ENCODE measurements at regions not wholly inside any gene's neighbourhood (a gene's known extent, or its start where the extent isn't known, plus 50 kb on each side); places are given as distances from the start of the nearest gene placed in this dataset.

GRCh38 chr10:15453457-15453856 lies 82.4 kb upstream of the FAM171A1 start:
- WGBS (ENCODE audit: insufficient coverage): 85% methylated on average over 5 of the region's 5 CpGs
- no peak overlapping the region for H3K4me3 Mint-ChIP-seq
- DNase-seq: no peak
- H3K4me1 Mint-ChIP-seq: no peaks in the 10 kb centered on the region
- H3K27me3 ChIP-seq (ENCODE audit: control insufficient read depth, insufficient read depth, low read length): no peaks in the 10 kb centered on the region
- no peaks in the 10 kb centered on the region for H3K9me3 ChIP-seq (ENCODE audit: control insufficient read depth, insufficient read depth, low read length)
- H3K4me1 ChIP-seq (ENCODE audit: control insufficient read depth, insufficient read depth, low read length): no peaks in the 10 kb centered on the region
- no peak for TF ChIP-seq CTCF (IDR thresholded peaks at IDR 0.05)
- no peak for ATAC-seq
- H3K9me3 Mint-ChIP-seq: no peaks in the 10 kb centered on the region
- no peak overlapping the region for H3K27ac Mint-ChIP-seq
- no peaks in the 10 kb centered on the region for H3K36me3 ChIP-seq (ENCODE audit: control insufficient read depth, insufficient read depth, low read length)
- H3K36me3 Mint-ChIP-seq: no peaks in the 10 kb centered on the region
- H3K27ac ChIP-seq (ENCODE audit: low read length): no peak overlapping the region
- H3K4me3 ChIP-seq (ENCODE audit: low read length): no peak overlapping the region
- H3K27me3 Mint-ChIP-seq (ENCODE audit: low read depth in 2 of 2): peaks cover 11 to 35% of the 10 kb centered on the region in 2 donors
- intact Hi-C loops (cut with micrococcal nuclease): no loop called here

GRCh38 chr10:15452545-15452944 lies 81.5 kb upstream of the FAM171A1 start:
- H3K27ac Mint-ChIP-seq: no peak overlapping the region
- ATAC-seq (no peak), DNase-seq (no peak)
- Histone ChIP-seq H3K4me1 (ENCODE audit: control insufficient read depth, insufficient read depth, low read length) (no peaks in the 10 kb centered on the region), H3K36me3 (ENCODE audit: control insufficient read depth, insufficient read depth, low read length) (no peaks in the 10 kb centered on the region), H3K27ac (ENCODE audit: low read length) (no peak overlapping the region), H3K27me3 (ENCODE audit: control insufficient read depth, insufficient read depth, low read length) (no peaks in the 10 kb centered on the region), H3K9me3 (ENCODE audit: control insufficient read depth, insufficient read depth, low read length) (no peaks in the 10 kb centered on the region), H3K4me3 (ENCODE audit: low read length) (no peak overlapping the region)
- no peaks in the 10 kb centered on the region for H3K36me3 Mint-ChIP-seq
- no peaks in the 10 kb centered on the region for H3K4me1 Mint-ChIP-seq
- H3K9me3 Mint-ChIP-seq: no peaks in the 10 kb centered on the region
- TF ChIP-seq CTCF (IDR thresholded peaks at IDR 0.05): no peak
- 87% methylated on average over 5 of the region's 5 CpGs for WGBS (ENCODE audit: insufficient coverage)
- no peak overlapping the region for H3K4me3 Mint-ChIP-seq
- H3K27me3 Mint-ChIP-seq (ENCODE audit: low read depth in 2 of 2): peaks cover 11 to 33% of the 10 kb centered on the region in 2 donors
- intact Hi-C loops (cut with micrococcal nuclease): no loop called here

GRCh38 chr10:15451137-15452094 lies 80.3 kb upstream of the FAM171A1 start:
- no peak for TF ChIP-seq CTCF (IDR thresholded peaks at IDR 0.05)
- Mint-ChIP-seq H3K4me3 (no peak overlapping the region), H3K27ac (no peak overlapping the region), H3K36me3 (no peaks in the 10 kb centered on the region), H3K4me1 (no peaks in the 10 kb centered on the region), H3K27me3 (ENCODE audit: low read depth in 2 of 2) (peaks cover 6 to 25% of the 10 kb centered on the region in 2 donors), H3K9me3 (no peaks in the 10 kb centered on the region)
- Histone ChIP-seq H3K27ac (ENCODE audit: low read length) (no peak overlapping the region), H3K27me3 (ENCODE audit: control insufficient read depth, insufficient read depth, low read length) (no peaks in the 10 kb centered on the region), H3K4me1 (ENCODE audit: control insufficient read depth, insufficient read depth, low read length) (no peaks in the 10 kb centered on the region), H3K36me3 (ENCODE audit: control insufficient read depth, insufficient read depth, low read length) (no peaks in the 10 kb centered on the region), H3K9me3 (ENCODE audit: control insufficient read depth, insufficient read depth, low read length) (no peaks in the 10 kb centered on the region), H3K4me3 (ENCODE audit: low read length) (no peak overlapping the region)
- intact Hi-C loops (cut with micrococcal nuclease): no loop called here
- ATAC-seq: no peak
- WGBS (ENCODE audit: insufficient coverage): 35% methylated on average over 4 of the region's 5 CpGs
- DNase-seq: no peak

All from natural killer cell (primary cell).